Endodermal cell (in vitro differentiated cells): ENCODE measurements at regions not wholly inside any gene's neighbourhood (a gene's known extent, or its start where the extent isn't known, plus 50 kb on each side); places are given as distances from the start of the nearest gene placed in this dataset.

Experiments
- DNase-seq: peaks from one replicate; pipeline ENCODE4 v3.0.0-alpha.2; 2017
- H3K27ac ChIP-seq: 2 replicates; pipeline ENCODE4 v1.5.1; 2013; ENCODE audit warnings: mild to moderate bottlenecking, low read depth, low read length, moderate library complexity
- H3K27me3 ChIP-seq: 2 replicates; pipeline ENCODE4 v1.6.1; 2013; ENCODE audit warnings: mild to moderate bottlenecking, low read length, moderate library complexity; ENCODE audit not compliant: insufficient read depth, control insufficient read depth, poor library complexity, severe bottlenecking
- H3K36me3 ChIP-seq: 2 replicates; pipeline ENCODE4 v1.7.0; 2013; ENCODE audit warnings: mild to moderate bottlenecking, low read length, moderate library complexity; ENCODE audit not compliant: control insufficient read depth, insufficient read depth
- H3K4me1 ChIP-seq: one replicate; pipeline ENCODE4 v1.7.0; 2013; ENCODE audit warnings: low read length; ENCODE audit not compliant: control insufficient read depth, insufficient read depth
- H3K4me3 ChIP-seq: 2 replicates; pipeline ENCODE4 v1.5.1; 2013; ENCODE audit warnings: mild to moderate bottlenecking, low read length, moderate library complexity
- H3K9ac ChIP-seq: 2 replicates; pipeline ENCODE4 v1.6.1; 2013; ENCODE audit warnings: mild to moderate bottlenecking, low read length, moderate library complexity; ENCODE audit not compliant: poor library complexity, severe bottlenecking; ENCODE audit errors: extremely low read depth
- H3K9me3 ChIP-seq: 2 replicates; pipeline ENCODE4 v1.6.1; 2013; ENCODE audit warnings: mild to moderate bottlenecking, low read length, moderate library complexity; ENCODE audit not compliant: control insufficient read depth
- H3K27ac Mint-ChIP-seq: 2 replicates; pipeline ENCODE4 v1.8.0; 2020; ENCODE audit warnings: mixed read lengths
- H3K27me3 Mint-ChIP-seq: 2 replicates; pipeline ENCODE4 v1.8.0; 2021; ENCODE audit warnings: mild to moderate bottlenecking, mixed read lengths; ENCODE audit not compliant: insufficient read depth
- H3K36me3 Mint-ChIP-seq: 2 replicates; pipeline ENCODE4 v1.8.0; 2020; ENCODE audit warnings: low read depth, mixed read lengths
- H3K4me1 Mint-ChIP-seq: 2 replicates; pipeline ENCODE4 v1.8.0; 2020; ENCODE audit warnings: mixed read lengths
- H3K4me3 Mint-ChIP-seq: 2 replicates; pipeline ENCODE4 v1.8.0; 2020; ENCODE audit warnings: mild to moderate bottlenecking, moderate library complexity, mixed read lengths
- H3K9me3 Mint-ChIP-seq: 2 replicates; pipeline ENCODE4 v1.8.0; 2020; ENCODE audit warnings: mild to moderate bottlenecking, mixed read lengths
- CTCF ChIP-seq: fragments of 200-600 bp; sonication (generic); conservative IDR thresholded peaks from 2 replicates; pipeline ENCODE4 v1.5.0; 2021; ENCODE audit warnings: antibody characterized with exemption, mild to moderate bottlenecking
- WGBS, 2 experiments: methylation state at CpG; one replicate each; pipeline versions ENCODE4 v1.1.5 to v1.1.7; 2013; ENCODE audit warnings: missing lambda C conversion rate in 2 of 2, mixed read lengths in 1 of 2; ENCODE audit not compliant: insufficient coverage in 1 of 2, insufficient read length in 1 of 2; 5-methylcytosine and 5-hydroxymethylcytosine counted together

DNA sequence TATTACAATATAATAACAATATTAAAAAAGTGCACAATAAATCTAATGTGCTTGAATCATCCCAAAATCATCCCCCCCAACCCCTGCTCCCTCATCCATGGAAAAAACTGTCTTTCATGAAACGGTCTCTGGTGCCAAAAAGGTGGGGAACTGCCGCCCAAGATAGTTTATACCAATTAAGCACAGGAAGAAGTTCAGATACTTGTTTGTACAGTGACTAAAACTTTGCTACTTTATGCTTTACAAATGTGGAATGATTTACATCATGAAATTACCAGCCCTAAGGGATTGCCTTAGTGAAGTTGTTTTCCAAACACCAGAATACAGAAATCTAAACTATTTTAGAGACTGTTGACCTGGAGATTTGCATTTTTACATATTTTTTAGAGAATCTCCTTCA, 175.6 kb downstream of the TRIM27 start:
- Mint-ChIP-seq H3K4me3 (peak overlapping the region; percentile 53), H3K27me3 (peaks cover 54% of the 10 kb centered on the region), H3K9me3 (peaks cover 17% of the 10 kb centered on the region), H3K4me1 (peaks cover 21% of the 10 kb centered on the region), H3K36me3 (peaks cover 5% of the 10 kb centered on the region), H3K27ac (no peak overlapping the region)
- H3K36me3 ChIP-seq, result no peaks in the 10 kb centered on the region
- no peak overlapping the region for H3K27ac ChIP-seq
- WGBS, 2 experiments, result 59 to 100% methylated on average over 2 of the region's 2 CpGs
- peaks cover 17% of the 10 kb centered on the region for H3K9me3 ChIP-seq
- no peak for TF ChIP-seq CTCF
- peak overlapping the region; percentile 76 for H3K4me3 ChIP-seq
- H3K27me3 ChIP-seq, result peaks cover 34% of the 10 kb centered on the region
- no peaks in the 10 kb centered on the region for H3K4me1 ChIP-seq
- no peak for DNase-seq
- H3K9ac ChIP-seq, result no peak overlapping the region

DNA sequence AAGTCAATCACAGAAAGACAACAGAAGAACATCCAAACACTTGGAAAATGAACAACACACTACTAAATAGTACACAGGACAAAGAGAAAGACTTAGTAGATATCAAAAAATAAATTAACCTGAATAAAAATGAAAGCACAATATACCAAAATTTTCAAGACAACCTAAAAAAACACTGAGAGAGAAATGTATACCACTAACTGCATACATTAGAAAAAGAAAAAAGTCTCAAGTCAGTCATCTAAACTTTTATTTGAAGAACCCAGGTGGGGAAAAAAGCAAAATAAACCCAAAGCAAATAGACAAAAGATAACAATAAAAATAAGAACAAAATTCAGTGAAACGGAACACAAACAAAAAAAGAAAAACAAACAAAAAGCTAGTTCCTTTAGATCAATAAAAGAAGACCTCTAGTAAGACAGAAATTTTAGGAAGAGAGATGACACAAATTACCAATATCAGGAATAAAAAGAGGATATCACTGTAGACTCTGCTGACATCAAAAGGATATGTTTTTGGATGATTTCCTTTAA, 172.8 kb downstream of the TRIM27 start:
- no peak for DNase-seq
- H3K4me3 Mint-ChIP-seq, result no peak overlapping the region
- H3K36me3 Mint-ChIP-seq, result peaks cover 16% of the 10 kb centered on the region
- Histone ChIP-seq H3K36me3 (no peaks in the 10 kb centered on the region), H3K9me3 (peaks cover 17% of the 10 kb centered on the region), H3K4me3 (no peak overlapping the region), H3K9ac (no peak overlapping the region), H3K4me1 (no peaks in the 10 kb centered on the region), H3K27ac (no peak overlapping the region), H3K27me3 (peaks cover 9% of the 10 kb centered on the region)
- 100% methylated on average over 1 of the region's 1 CpG; no CpG with 5 or more reads in 1 of the 2 experiments for WGBS, 2 experiments
- H3K9me3 Mint-ChIP-seq, result peaks cover 17% of the 10 kb centered on the region
- H3K27me3 Mint-ChIP-seq, result peaks cover 52% of the 10 kb centered on the region
- no peak overlapping the region for H3K27ac Mint-ChIP-seq
- H3K4me1 Mint-ChIP-seq, result peaks cover 21% of the 10 kb centered on the region
- no peak for TF ChIP-seq CTCF

GRCh38 chr6:28751514-28751913, 172.3 kb downstream of the TRIM27 start:
- TF ChIP-seq CTCF, result no peak
- Mint-ChIP-seq H3K4me3 (no peak overlapping the region), H3K36me3 (peaks cover 18% of the 10 kb centered on the region), H3K27ac (no peak overlapping the region), H3K9me3 (peaks cover 17% of the 10 kb centered on the region), H3K27me3 (peaks cover 53% of the 10 kb centered on the region), H3K4me1 (peaks cover 21% of the 10 kb centered on the region)
- Histone ChIP-seq H3K9ac (no peak overlapping the region), H3K27ac (no peak overlapping the region), H3K9me3 (peaks cover 17% of the 10 kb centered on the region), H3K4me3 (no peak overlapping the region), H3K4me1 (no peaks in the 10 kb centered on the region), H3K36me3 (no peaks in the 10 kb centered on the region), H3K27me3 (peaks cover 5% of the 10 kb centered on the region)
- WGBS, 2 experiments, result 77 to 90% methylated on average over 5 to 12 of the region's 12 CpGs
- no peak for DNase-seq
